ENCODE measurements at regions not wholly inside any gene's neighbourhood (a gene's known extent, or its start where the extent isn't known, plus 50 kb on each side); places are given as distances from the start of the nearest gene placed in this dataset.

- no peak for DNase-seq
Observed at GRCh38 chr10:30127120-30127541, 67.7 kb upstream of the JCAD start.

GRCh38 chr10:30125496-30125895, 66.1 kb upstream of the JCAD start:
- no peak overlapping the region for H3K4me3 ChIP-seq (ENCODE audit: control insufficient read depth in 1 of 7, extremely low read depth in 1 of 7, insufficient read depth in 4 of 7, low read depth in 2 of 7, low read length in 6 of 7)
- no CpG with 5 or more reads among the region's 2 CpGs for WGBS (ENCODE audit: insufficient coverage)
- POLR2A ChIA-PET: no interaction called here
- H3K36me3 ChIP-seq (ENCODE audit: control insufficient read depth in 4 of 4, insufficient read depth in 4 of 4, low read length in 3 of 4): no peaks in the 10 kb centered on the region
- CTCF ChIA-PET: no interaction called here
- no peak overlapping the region for H3K27ac ChIP-seq (ENCODE audit: insufficient read depth in 1 of 2, low read depth in 1 of 2, low read length in 2 of 2, poor library complexity in 1 of 2, severe bottlenecking in 2 of 2)
- peaks cover 0 to 2% (median 0%) of the 10 kb centered on the region in 5 experiments for H3K9me3 ChIP-seq (ENCODE audit: control extremely low read depth in 1 of 5, control insufficient read depth in 4 of 5, insufficient read depth in 2 of 5, low read depth in 1 of 5, low read length in 4 of 5)
- peaks cover 0 to 8% (median 2%) of the 10 kb centered on the region in 4 experiments for H3K4me1 ChIP-seq (ENCODE audit: control extremely low read depth in 1 of 4, control insufficient read depth in 4 of 4, insufficient read depth in 4 of 4, low read length in 3 of 4)
- no peaks in the 10 kb centered on the region for H3K27me3 ChIP-seq (replicated peaks in 2 of 5; ENCODE audit: control insufficient read depth in 4 of 5, insufficient read depth in 5 of 5, low read length in 4 of 5)
- no peak for DNase-seq

More at GRCh38 chr10:30127120-30127541, 67.7 kb upstream of the JCAD start:
- no peaks in the 10 kb centered on the region for H3K36me3 ChIP-seq (ENCODE audit: control insufficient read depth in 4 of 4, insufficient read depth in 4 of 4, low read length in 3 of 4)
- 96% methylated on average over 10 of the region's 10 CpGs for WGBS (ENCODE audit: insufficient coverage)
- ChIA-PET POLR2A (no interaction called here), CTCF (no interaction called here)
- H3K4me1 ChIP-seq (ENCODE audit: control extremely low read depth in 1 of 4, control insufficient read depth in 4 of 4, insufficient read depth in 4 of 4, low read length in 3 of 4): peaks cover 0 to 8% (median 2%) of the 10 kb centered on the region in 4 experiments
- no peak overlapping the region for H3K4me3 ChIP-seq (ENCODE audit: control insufficient read depth in 1 of 7, extremely low read depth in 1 of 7, insufficient read depth in 4 of 7, low read depth in 2 of 7, low read length in 6 of 7)
- peaks cover 0 to 2% (median 0%) of the 10 kb centered on the region in 5 experiments for H3K9me3 ChIP-seq (ENCODE audit: control extremely low read depth in 1 of 5, control insufficient read depth in 4 of 5, insufficient read depth in 2 of 5, low read depth in 1 of 5, low read length in 4 of 5)
- no peak overlapping the region for H3K27ac ChIP-seq (ENCODE audit: insufficient read depth in 1 of 2, low read depth in 1 of 2, low read length in 2 of 2, poor library complexity in 1 of 2, severe bottlenecking in 2 of 2)
- H3K27me3 ChIP-seq (replicated peaks in 2 of 5; ENCODE audit: control insufficient read depth in 4 of 5, insufficient read depth in 5 of 5, low read length in 4 of 5): no peaks in the 10 kb centered on the region

- Histone ChIP-seq H3K36me3 (ENCODE audit: control insufficient read depth in 4 of 4, insufficient read depth in 4 of 4, low read length in 3 of 4) (no peaks in the 10 kb centered on the region), H3K4me3 (ENCODE audit: control insufficient read depth in 1 of 7, extremely low read depth in 1 of 7, insufficient read depth in 4 of 7, low read depth in 2 of 7, low read length in 6 of 7) (no peak overlapping the region), H3K4me1 (ENCODE audit: control extremely low read depth in 1 of 4, control insufficient read depth in 4 of 4, insufficient read depth in 4 of 4, low read length in 3 of 4) (peaks cover 0 to 8% (median 2%) of the 10 kb centered on the region in 4 experiments), H3K27ac (ENCODE audit: insufficient read depth in 1 of 2, low read depth in 1 of 2, low read length in 2 of 2, poor library complexity in 1 of 2, severe bottlenecking in 2 of 2) (no peak overlapping the region), H3K27me3 (replicated peaks in 2 of 5; ENCODE audit: control insufficient read depth in 4 of 5, insufficient read depth in 5 of 5, low read length in 4 of 5) (no peaks in the 10 kb centered on the region), H3K9me3 (ENCODE audit: control extremely low read depth in 1 of 5, control insufficient read depth in 4 of 5, insufficient read depth in 2 of 5, low read depth in 1 of 5, low read length in 4 of 5) (peaks cover 0 to 2% (median 0%) of the 10 kb centered on the region in 5 experiments)
- ChIA-PET CTCF (no interaction called here), POLR2A (no interaction called here)
- peak; percentile 12 to 50 (median 31) for DNase-seq
- 77% methylated on average over 5 of the region's 6 CpGs for WGBS (ENCODE audit: insufficient coverage)
Observed at GRCh38 chr10:30124704-30125103, 65.3 kb upstream of the JCAD start.

GRCh38 chr10:30121401-30121800, 62.0 kb upstream of the JCAD start:
- no peak overlapping the region for H3K27ac ChIP-seq (ENCODE audit: insufficient read depth in 1 of 2, low read depth in 1 of 2, low read length in 2 of 2, poor library complexity in 1 of 2, severe bottlenecking in 2 of 2)
- WGBS (ENCODE audit: insufficient coverage): 84% methylated on average over 2 of the region's 2 CpGs
- CTCF ChIA-PET: no interaction called here
- peaks cover 0 to 2% (median 0%) of the 10 kb centered on the region in 5 experiments for H3K9me3 ChIP-seq (ENCODE audit: control extremely low read depth in 1 of 5, control insufficient read depth in 4 of 5, insufficient read depth in 2 of 5, low read depth in 1 of 5, low read length in 4 of 5)
- DNase-seq: no peak
- H3K4me1 ChIP-seq (ENCODE audit: control extremely low read depth in 1 of 4, control insufficient read depth in 4 of 4, insufficient read depth in 4 of 4, low read length in 3 of 4): peaks cover 0 to 8% (median 2%) of the 10 kb centered on the region in 4 experiments
- no peaks in the 10 kb centered on the region for H3K27me3 ChIP-seq (replicated peaks in 2 of 5; ENCODE audit: control insufficient read depth in 4 of 5, insufficient read depth in 5 of 5, low read length in 4 of 5)
- no peaks in the 10 kb centered on the region for H3K36me3 ChIP-seq (ENCODE audit: control insufficient read depth in 4 of 4, insufficient read depth in 4 of 4, low read length in 3 of 4)
- POLR2A ChIA-PET: no interaction called here
- no peak overlapping the region for H3K4me3 ChIP-seq (ENCODE audit: control insufficient read depth in 1 of 7, extremely low read depth in 1 of 7, insufficient read depth in 4 of 7, low read depth in 2 of 7, low read length in 6 of 7)

- CTCF ChIA-PET: interaction anchor here (1.1 kb wide), 1 partner anchor 13 kb away, joined by 3 read pairs; no protein-coding TSS in a partner anchor
- POLR2A ChIA-PET: no interaction called here
- H3K36me3 ChIP-seq (ENCODE audit: control insufficient read depth in 4 of 4, insufficient read depth in 4 of 4, low read length in 3 of 4): no peaks in the 10 kb centered on the region
Observed at GRCh38 chr10:30118590-30118989, 59.2 kb upstream of the JCAD start.

GRCh38 chr10:30117812-30118501, 58.6 kb upstream of the JCAD start:
- ChIA-PET POLR2A (no interaction called here), CTCF (interaction anchor here (1.1 kb wide), 1 partner anchor 13 kb away, joined by 3 read pairs; no protein-coding TSS in a partner anchor)
- WGBS (ENCODE audit: insufficient coverage): 82% methylated on average over 6 of the region's 9 CpGs
- H3K4me3 ChIP-seq (ENCODE audit: control insufficient read depth in 1 of 7, extremely low read depth in 1 of 7, insufficient read depth in 4 of 7, low read depth in 2 of 7, low read length in 6 of 7): no peak overlapping the region
- H3K36me3 ChIP-seq (ENCODE audit: control insufficient read depth in 4 of 4, insufficient read depth in 4 of 4, low read length in 3 of 4): no peaks in the 10 kb centered on the region
- H3K9me3 ChIP-seq (ENCODE audit: control extremely low read depth in 1 of 5, control insufficient read depth in 4 of 5, insufficient read depth in 2 of 5, low read depth in 1 of 5, low read length in 4 of 5): peaks cover 0 to 2% (median 0%) of the 10 kb centered on the region in 5 experiments
- H3K27me3 ChIP-seq (replicated peaks in 2 of 5; ENCODE audit: control insufficient read depth in 4 of 5, insufficient read depth in 5 of 5, low read length in 4 of 5): no peaks in the 10 kb centered on the region
- no peak for DNase-seq
- H3K27ac ChIP-seq (ENCODE audit: insufficient read depth in 1 of 2, low read depth in 1 of 2, low read length in 2 of 2, poor library complexity in 1 of 2, severe bottlenecking in 2 of 2): no peak overlapping the region
- no peaks in the 10 kb centered on the region for H3K4me1 ChIP-seq (ENCODE audit: control extremely low read depth in 1 of 4, control insufficient read depth in 4 of 4, insufficient read depth in 4 of 4, low read length in 3 of 4)

More at GRCh38 chr10:30118590-30118989, 59.2 kb upstream of the JCAD start:
- no peak for DNase-seq
- H3K4me3 ChIP-seq (ENCODE audit: control insufficient read depth in 1 of 7, extremely low read depth in 1 of 7, insufficient read depth in 4 of 7, low read depth in 2 of 7, low read length in 6 of 7): no peak overlapping the region
- H3K9me3 ChIP-seq (ENCODE audit: control extremely low read depth in 1 of 5, control insufficient read depth in 4 of 5, insufficient read depth in 2 of 5, low read depth in 1 of 5, low read length in 4 of 5): peaks cover 0 to 2% (median 0%) of the 10 kb centered on the region in 5 experiments
- H3K4me1 ChIP-seq (ENCODE audit: control extremely low read depth in 1 of 4, control insufficient read depth in 4 of 4, insufficient read depth in 4 of 4, low read length in 3 of 4): no peaks in the 10 kb centered on the region
- no peaks in the 10 kb centered on the region for H3K27me3 ChIP-seq (replicated peaks in 2 of 5; ENCODE audit: control insufficient read depth in 4 of 5, insufficient read depth in 5 of 5, low read length in 4 of 5)
- no peak overlapping the region for H3K27ac ChIP-seq (ENCODE audit: insufficient read depth in 1 of 2, low read depth in 1 of 2, low read length in 2 of 2, poor library complexity in 1 of 2, severe bottlenecking in 2 of 2)
- 87% methylated on average over 2 of the region's 3 CpGs for WGBS (ENCODE audit: insufficient coverage)

GRCh38 chr10:30116041-30116491, 56.7 kb upstream of the JCAD start:
- 89% methylated on average over 7 of the region's 7 CpGs for WGBS (ENCODE audit: insufficient coverage)
- H3K27ac ChIP-seq (ENCODE audit: insufficient read depth in 1 of 2, low read depth in 1 of 2, low read length in 2 of 2, poor library complexity in 1 of 2, severe bottlenecking in 2 of 2): no peak overlapping the region
- H3K9me3 ChIP-seq (ENCODE audit: control extremely low read depth in 1 of 5, control insufficient read depth in 4 of 5, insufficient read depth in 2 of 5, low read depth in 1 of 5, low read length in 4 of 5): no peaks in the 10 kb centered on the region
- H3K36me3 ChIP-seq (ENCODE audit: control insufficient read depth in 4 of 4, insufficient read depth in 4 of 4, low read length in 3 of 4): no peaks in the 10 kb centered on the region
- CTCF ChIA-PET: interaction anchor here (1.8 kb wide), 1 partner anchor 11 kb away, joined by 4 read pairs; no protein-coding TSS in a partner anchor
- no peak overlapping the region for H3K4me3 ChIP-seq (ENCODE audit: control insufficient read depth in 1 of 7, extremely low read depth in 1 of 7, insufficient read depth in 4 of 7, low read depth in 2 of 7, low read length in 6 of 7)
- H3K27me3 ChIP-seq (replicated peaks in 2 of 5; ENCODE audit: control insufficient read depth in 4 of 5, insufficient read depth in 5 of 5, low read length in 4 of 5): no peaks in the 10 kb centered on the region
- POLR2A ChIA-PET: no interaction called here
- H3K4me1 ChIP-seq (ENCODE audit: control extremely low read depth in 1 of 4, control insufficient read depth in 4 of 4, insufficient read depth in 4 of 4, low read length in 3 of 4): no peaks in the 10 kb centered on the region
- no peak for DNase-seq

Data from common myeloid progenitor, CD34-positive (primary cell).